ENCODE measurements at regions not wholly inside any gene's neighbourhood (a gene's known extent, or its start where the extent isn't known, plus 50 kb on each side); places are given as distances from the start of the nearest gene placed in this dataset.

GRCh38 chr7:108711611-108712010 lies 141.9 kb downstream of the DNAJB9 start:
- peak in 1 of 3 experiments; percentile 14 for DNase-seq

- DNase-seq, result no peak
Observed at GRCh38 chr7:108716783-108717182, 147.1 kb downstream of the DNAJB9 start.

GRCh38 chr7:108717781-108718180 lies 148.1 kb downstream of the DNAJB9 start:
- no peak for DNase-seq

- no peak for DNase-seq
Observed at GRCh38 chr7:108719631-108720030, 150.0 kb downstream of the DNAJB9 start.

- DNase-seq, result no peak
Observed at GRCh38 chr7:108722561-108722960, 152.9 kb downstream of the DNAJB9 start.

- DNase-seq, result peak in 2 of 3 experiments; percentile 31 to 58
Observed at GRCh38 chr7:108723381-108723814, 153.7 kb downstream of the DNAJB9 start.

GRCh38 chr7:108724251-108725100 lies 154.8 kb downstream of the DNAJB9 start:
- no peak for DNase-seq

- no peak for DNase-seq
Observed at GRCh38 chr7:108735814-108736213, 166.1 kb downstream of the DNAJB9 start.

GRCh38 chr7:108736221-108736891 lies 166.7 kb downstream of the DNAJB9 start:
- DNase-seq, result peak in 1 of 3 experiments; percentile 32

GRCh38 chr7:108770981-108771745 lies 201.5 kb downstream of the DNAJB9 start:
- no peak for DNase-seq

- no peak for DNase-seq
Observed at GRCh38 chr7:108771853-108772252, 202.2 kb downstream of the DNAJB9 start.

- DNase-seq, result no peak
Observed at GRCh38 chr7:108777966-108778365, 208.3 kb downstream of the DNAJB9 start.

GRCh38 chr7:108789451-108789850 lies 219.8 kb downstream of the DNAJB9 start:
- no peak for DNase-seq

- DNase-seq, result no peak
Observed at GRCh38 chr7:108794466-108794865, 224.8 kb downstream of the DNAJB9 start.

GRCh38 chr7:108802650-108803049 lies 233.0 kb downstream of the DNAJB9 start:
- DNase-seq, result no peak

GRCh38 chr7:108805808-108806397 lies 236.2 kb downstream of the DNAJB9 start:
- peak; percentile 5 to 54 (median 14) for DNase-seq

GRCh38 chr7:108808549-108809266 lies 239.0 kb downstream of the DNAJB9 start:
- DNase-seq, result no peak

GRCh38 chr7:108809356-108809755 lies 239.7 kb downstream of the DNAJB9 start:
- DNase-seq, result no peak

GRCh38 chr7:108810756-108811385 lies 241.2 kb downstream of the DNAJB9 start:
- DNase-seq, result no peak

- DNase-seq, result no peak
Observed at GRCh38 chr7:108813251-108814014, 243.8 kb downstream of the DNAJB9 start.

GRCh38 chr7:108815815-108816214 lies 246.1 kb downstream of the DNAJB9 start:
- no peak for DNase-seq

Measured in NCI-H1417 (cell line).